Astrocyte (in vitro differentiated cells and primary cell): ENCODE measurements at regions not wholly inside any gene's neighbourhood (a gene's known extent, or its start where the extent isn't known, plus 50 kb on each side); places are given as distances from the start of the nearest gene placed in this dataset.

ENCODE experiments used
- DNase-seq: peaks from one replicate; pipeline ENCODE4 v3.0.0-alpha.2; 2010; ENCODE audit warnings: low read depth
- FAIRE-seq: peaks from 2 replicates; lab custom pipeline; 2011; peaks lifted over from hg19 to GRCh38; lab: Jason Lieb, UNC
- H2AFZ ChIP-seq: 2 replicates; pipeline ENCODE4 v1.6.0; 2012; ENCODE audit warnings: low read depth, low read length, inconsistent platforms
- H3K27ac ChIP-seq: 2 replicates; pipeline ENCODE4 v1.5.1; 2011; ENCODE audit warnings: low read depth, low read length, inconsistent platforms
- H3K27me3 ChIP-seq: 2 replicates; pipeline ENCODE4 v1.6.0; 2011; ENCODE audit warnings: low read length, inconsistent platforms; ENCODE audit not compliant: insufficient read depth
- H3K36me3 ChIP-seq: 2 replicates; pipeline ENCODE4 v1.5.1; 2011; ENCODE audit warnings: low read length, inconsistent platforms; ENCODE audit not compliant: insufficient read depth
- H3K4me1 ChIP-seq: 2 replicates; pipeline ENCODE4 v1.5.1; 2011; ENCODE audit warnings: low read length, inconsistent platforms; ENCODE audit not compliant: insufficient read depth
- H3K4me2 ChIP-seq: 2 replicates; pipeline ENCODE4 v1.6.0; 2012; ENCODE audit warnings: low read length, inconsistent platforms
- H3K4me3 ChIP-seq: 2 replicates; pipeline ENCODE4 v1.5.1; 2011; ENCODE audit warnings: low read depth, mild to moderate bottlenecking, low read length, inconsistent platforms; ENCODE audit not compliant: insufficient read depth
- H3K79me2 ChIP-seq: 2 replicates; pipeline ENCODE4 v1.6.0; 2012; ENCODE audit warnings: mild to moderate bottlenecking, low read length, inconsistent platforms; ENCODE audit not compliant: insufficient read depth
- H3K9ac ChIP-seq: 2 replicates; pipeline ENCODE4 v1.6.0; 2012; ENCODE audit warnings: mild to moderate bottlenecking, low read length, inconsistent platforms
- H3K9me3 ChIP-seq: 2 replicates; pipeline ENCODE4 v1.5.1; 2012; ENCODE audit warnings: low read depth, mild to moderate bottlenecking, low read length, inconsistent platforms; ENCODE audit not compliant: insufficient read depth
- H4K20me1 ChIP-seq: 2 replicates; pipeline ENCODE4 v1.6.0; 2012; ENCODE audit warnings: low read length, inconsistent platforms; ENCODE audit not compliant: insufficient read depth
- H3K27ac Mint-ChIP-seq: one replicate; pipeline ENCODE4 v1.8.0; 2021; ENCODE audit warnings: mild to moderate bottlenecking, mixed read lengths; ENCODE audit not compliant: unreplicated experiment
- H3K27me3 Mint-ChIP-seq: one replicate; pipeline ENCODE4 v1.8.0; 2021; ENCODE audit warnings: low read depth, mixed read lengths; ENCODE audit not compliant: unreplicated experiment
- H3K36me3 Mint-ChIP-seq: one replicate; pipeline ENCODE4 v1.8.0; 2021; ENCODE audit warnings: low read depth, mixed read lengths; ENCODE audit not compliant: unreplicated experiment
- H3K4me1 Mint-ChIP-seq: one replicate; pipeline ENCODE4 v1.8.0; 2021; ENCODE audit warnings: low read depth, mixed read lengths; ENCODE audit not compliant: unreplicated experiment
- H3K4me3 Mint-ChIP-seq: one replicate; pipeline ENCODE4 v1.8.0; 2021; ENCODE audit warnings: mild to moderate bottlenecking, moderate library complexity, mixed read lengths; ENCODE audit not compliant: unreplicated experiment
- H3K9me3 Mint-ChIP-seq: one replicate; pipeline ENCODE4 v1.8.0; 2021; ENCODE audit warnings: mild to moderate bottlenecking, mixed read lengths; ENCODE audit not compliant: unreplicated experiment
- EZH2 ChIP-seq: IDR thresholded peaks from 2 replicates; pipeline ENCODE4 v1.6.1; 2012; ENCODE audit warnings: mild to moderate bottlenecking, low read length, inconsistent platforms; ENCODE audit not compliant: insufficient read depth
- TF ChIP-seq, protein P1 (sequence below): IDR thresholded peaks from 2 replicates; pipeline ENCODE4 v1.5.1; 2011; ENCODE audit warnings: low read depth, mild to moderate bottlenecking, inconsistent platforms, low read length, moderate library complexity; ENCODE audit not compliant: insufficient read depth

GRCh38 chr16:81179219-81179618 lies 59.3 kb upstream of the BCO1 start:
- Histone ChIP-seq H3K4me1 (peaks cover 22% of the 10 kb centered on the region), H3K9ac (no peak overlapping the region), H3K4me2 (no peak overlapping the region), H3K36me3 (no peaks in the 10 kb centered on the region), H4K20me1 (no peaks in the 10 kb centered on the region), H3K4me3 (no peak overlapping the region), H3K27me3 (no peaks in the 10 kb centered on the region), H3K9me3 (no peaks in the 10 kb centered on the region), H3K27ac (no peak overlapping the region), H2AFZ (no peak overlapping the region), H3K79me2 (no peaks in the 10 kb centered on the region)
- Mint-ChIP-seq H3K4me3 (no peak overlapping the region), H3K27ac (no peak overlapping the region), H3K4me1 (peaks cover 15% of the 10 kb centered on the region), H3K27me3 (peaks cover 3% of the 10 kb centered on the region), H3K36me3 (no peaks in the 10 kb centered on the region), H3K9me3 (peaks cover under 1% of the 10 kb centered on the region)
- FAIRE-seq: no peak
- DNase-seq: no peak
- TF ChIP-seq, protein P1, sequence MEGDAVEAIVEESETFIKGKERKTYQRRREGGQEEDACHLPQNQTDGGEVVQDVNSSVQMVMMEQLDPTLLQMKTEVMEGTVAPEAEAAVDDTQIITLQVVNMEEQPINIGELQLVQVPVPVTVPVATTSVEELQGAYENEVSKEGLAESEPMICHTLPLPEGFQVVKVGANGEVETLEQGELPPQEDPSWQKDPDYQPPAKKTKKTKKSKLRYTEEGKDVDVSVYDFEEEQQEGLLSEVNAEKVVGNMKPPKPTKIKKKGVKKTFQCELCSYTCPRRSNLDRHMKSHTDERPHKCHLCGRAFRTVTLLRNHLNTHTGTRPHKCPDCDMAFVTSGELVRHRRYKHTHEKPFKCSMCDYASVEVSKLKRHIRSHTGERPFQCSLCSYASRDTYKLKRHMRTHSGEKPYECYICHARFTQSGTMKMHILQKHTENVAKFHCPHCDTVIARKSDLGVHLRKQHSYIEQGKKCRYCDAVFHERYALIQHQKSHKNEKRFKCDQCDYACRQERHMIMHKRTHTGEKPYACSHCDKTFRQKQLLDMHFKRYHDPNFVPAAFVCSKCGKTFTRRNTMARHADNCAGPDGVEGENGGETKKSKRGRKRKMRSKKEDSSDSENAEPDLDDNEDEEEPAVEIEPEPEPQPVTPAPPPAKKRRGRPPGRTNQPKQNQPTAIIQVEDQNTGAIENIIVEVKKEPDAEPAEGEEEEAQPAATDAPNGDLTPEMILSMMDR: no peak

- Histone ChIP-seq H3K27me3 (no peaks in the 10 kb centered on the region), H3K4me3 (no peak overlapping the region), H3K9me3 (no peaks in the 10 kb centered on the region), H3K4me2 (peak overlapping the region; percentile 31), H2AFZ (no peak overlapping the region), H3K4me1 (peaks cover 10% of the 10 kb centered on the region), H4K20me1 (no peaks in the 10 kb centered on the region), H3K36me3 (no peaks in the 10 kb centered on the region), H3K27ac (no peak overlapping the region), H3K9ac (no peak overlapping the region), H3K79me2 (no peaks in the 10 kb centered on the region)
- H3K27ac Mint-ChIP-seq: no peak overlapping the region
- FAIRE-seq (peak; percentile 76), DNase-seq (peak; percentile 59)
- peaks cover 6% of the 10 kb centered on the region for H3K27me3 Mint-ChIP-seq
- H3K36me3 Mint-ChIP-seq: no peaks in the 10 kb centered on the region
- no peaks in the 10 kb centered on the region for H3K9me3 Mint-ChIP-seq
- no peak overlapping the region for H3K4me3 Mint-ChIP-seq
- H3K4me1 Mint-ChIP-seq: peaks cover 7% of the 10 kb centered on the region
- TF ChIP-seq, protein P1: no peak
- no peak for TF ChIP-seq EZH2
Observed at GRCh38 chr16:81175325-81175891, 63.1 kb upstream of the BCO1 start.

GRCh38 chr16:81174644-81175324 lies 63.7 kb upstream of the BCO1 start:
- H3K36me3 ChIP-seq: no peaks in the 10 kb centered on the region
- H3K4me3 Mint-ChIP-seq: no peak overlapping the region
- no peaks in the 10 kb centered on the region for H3K36me3 Mint-ChIP-seq
- FAIRE-seq: no peak
- TF ChIP-seq EZH2: no peak
- TF ChIP-seq, protein P1: no peak
- no peak overlapping the region for H3K4me3 ChIP-seq
- no peak for DNase-seq
- no peak overlapping the region for H3K9ac ChIP-seq
- no peaks in the 10 kb centered on the region for H4K20me1 ChIP-seq
- H3K4me1 Mint-ChIP-seq: peaks cover 7% of the 10 kb centered on the region
- no peaks in the 10 kb centered on the region for H3K9me3 ChIP-seq
- H2AFZ ChIP-seq: no peak overlapping the region
- H3K9me3 Mint-ChIP-seq: no peaks in the 10 kb centered on the region
- H3K79me2 ChIP-seq: no peaks in the 10 kb centered on the region
- H3K4me1 ChIP-seq: peaks cover 10% of the 10 kb centered on the region
- H3K4me2 ChIP-seq: peak overlapping the region; percentile 31
- H3K27ac Mint-ChIP-seq: no peak overlapping the region
- no peaks in the 10 kb centered on the region for H3K27me3 ChIP-seq
- peaks cover 9% of the 10 kb centered on the region for H3K27me3 Mint-ChIP-seq
- H3K27ac ChIP-seq: no peak overlapping the region
